ENCODE measurements at regions not wholly inside any gene's neighbourhood (a gene's known extent, or its start where the extent isn't known, plus 50 kb on each side); places are given as distances from the start of the nearest gene placed in this dataset.

- no peak for DNase-seq
Observed at GRCh38 chr12:4045786-4046494, 172.7 kb upstream of the PARP11 start.

- DNase-seq, result no peak
Observed at GRCh38 chr12:4044736-4045730, 171.8 kb upstream of the PARP11 start.

- no peak for DNase-seq
Observed at GRCh38 chr12:4044101-4044500, 170.9 kb upstream of the PARP11 start.

- no peak for DNase-seq
Observed at GRCh38 chr12:4041187-4041885, 168.1 kb upstream of the PARP11 start.

GRCh38 chr12:4039931-4040330 lies 166.7 kb upstream of the PARP11 start:
- DNase-seq, result no peak

- peak; percentile 27 for DNase-seq
Observed at GRCh38 chr12:4037747-4038312, 164.6 kb upstream of the PARP11 start.

- DNase-seq, result no peak
Observed at GRCh38 chr12:4036671-4037271, 163.6 kb upstream of the PARP11 start.

- DNase-seq, result no peak
Observed at GRCh38 chr12:4034921-4035320, 161.7 kb upstream of the PARP11 start.

GRCh38 chr12:4032924-4033615 lies 159.9 kb upstream of the PARP11 start:
- no peak for DNase-seq

- DNase-seq, result no peak
Observed at GRCh38 chr12:4031703-4032291, 158.6 kb upstream of the PARP11 start.

GRCh38 chr12:4030929-4031702 lies 157.9 kb upstream of the PARP11 start:
- peak; percentile 29 for DNase-seq

GRCh38 chr12:4027412-4027811 lies 154.2 kb upstream of the PARP11 start:
- DNase-seq, result no peak

- no peak for DNase-seq
Observed at GRCh38 chr12:4026517-4026916, 153.3 kb upstream of the PARP11 start.

- DNase-seq, result no peak
Observed at GRCh38 chr12:4026020-4026358, 152.8 kb upstream of the PARP11 start.

GRCh38 chr12:4025181-4026019 lies 152.2 kb upstream of the PARP11 start:
- DNase-seq, result no peak

- DNase-seq, result no peak
Observed at GRCh38 chr12:4024701-4025100, 151.5 kb upstream of the PARP11 start.

- DNase-seq, result no peak
Observed at GRCh38 chr12:4015225-4016091, 142.3 kb upstream of the PARP11 start.

GRCh38 chr12:4014858-4015224 lies 141.6 kb upstream of the PARP11 start:
- no peak for DNase-seq

GRCh38 chr12:4014444-4014843 lies 141.2 kb upstream of the PARP11 start:
- no peak for DNase-seq

All from NCI-H1105 treated with DMSO at 0.1 percent for 48 hours (cell line).